Activated CD4-positive, alpha-beta T cell treated with anti-CD3 and anti-CD28 coated beads, Interleukin-2, amount 10 ng/mL, durations not matched to agents 24 days and 14 days (primary cell): ENCODE measurements at regions not wholly inside any gene's neighbourhood (a gene's known extent, or its start where the extent isn't known, plus 50 kb on each side); places are given as distances from the start of the nearest gene placed in this dataset.
"Not testable (repeated sequence)": the region's sequence is repeated elsewhere in the genome, so short reads cannot be mapped to it uniquely, and the experiment has no call there.

Experiments
- DNase-seq: peaks from one replicate; pipeline ENCODE4 v3.0.0; 2022
- H3K27ac Mint-ChIP-seq: one replicate; pipeline ENCODE4 v1.8.0; 2022; ENCODE audit warnings: mild to moderate bottlenecking, mixed read lengths
- H3K27me3 Mint-ChIP-seq: one replicate; pipeline ENCODE4 v1.8.0; 2022; ENCODE audit warnings: mixed read lengths
- H3K36me3 Mint-ChIP-seq: one replicate; pipeline ENCODE4 v1.8.0; 2022; ENCODE audit warnings: low read depth, mild to moderate bottlenecking, mixed read lengths
- H3K4me1 Mint-ChIP-seq: one replicate; pipeline ENCODE4 v1.8.0; 2021; ENCODE audit warnings: mixed read lengths
- H3K4me3 Mint-ChIP-seq: one replicate; pipeline ENCODE4 v1.8.0; 2022; ENCODE audit warnings: mild to moderate bottlenecking, moderate library complexity, mixed read lengths
- H3K9me3 Mint-ChIP-seq: one replicate; pipeline ENCODE4 v1.8.0; 2021; ENCODE audit warnings: mixed read lengths
- intact Hi-C: fragments of 100-400 bp; cut with micrococcal nuclease; formaldehyde crosslinking; loops from one replicate; pipeline ENCODE4 v1.15.1; 2023

GRCh38 chr13:81089371-81090157 lies 748.6 kb upstream of the SPRY2 start:
- H3K4me3 Mint-ChIP-seq: no peak overlapping the region
- H3K4me1 Mint-ChIP-seq: no peaks in the 10 kb centered on the region
- no peaks in the 10 kb centered on the region for H3K27me3 Mint-ChIP-seq
- H3K27ac Mint-ChIP-seq: no peak overlapping the region
- H3K9me3 Mint-ChIP-seq: no peaks in the 10 kb centered on the region
- H3K36me3 Mint-ChIP-seq: no peaks in the 10 kb centered on the region
- no peak for DNase-seq
- intact Hi-C loops: no loop called here

GRCh38 chr13:81080911-81081454 lies 740.1 kb upstream of the SPRY2 start:
- H3K9me3 Mint-ChIP-seq: no peaks in the 10 kb centered on the region
- intact Hi-C loops: no loop called here
- no peak overlapping the region for H3K4me3 Mint-ChIP-seq
- DNase-seq: no peak
- H3K4me1 Mint-ChIP-seq: no peaks in the 10 kb centered on the region
- no peak overlapping the region for H3K27ac Mint-ChIP-seq
- no peaks in the 10 kb centered on the region for H3K27me3 Mint-ChIP-seq
- H3K36me3 Mint-ChIP-seq: no peaks in the 10 kb centered on the region

GRCh38 chr13:81078048-81078447 lies 737.1 kb upstream of the SPRY2 start:
- H3K27me3 Mint-ChIP-seq: no peaks in the 10 kb centered on the region
- intact Hi-C loops: no loop called here
- H3K4me1 Mint-ChIP-seq: no peaks in the 10 kb centered on the region
- no peak overlapping the region for H3K4me3 Mint-ChIP-seq
- H3K36me3 Mint-ChIP-seq: no peaks in the 10 kb centered on the region
- DNase-seq: no peak
- no peaks in the 10 kb centered on the region for H3K9me3 Mint-ChIP-seq
- H3K27ac Mint-ChIP-seq: no peak overlapping the region

- DNase-seq, H3K4me3 Mint-ChIP-seq, H3K4me1 Mint-ChIP-seq, H3K27ac Mint-ChIP-seq, H3K36me3 Mint-ChIP-seq, H3K27me3 Mint-ChIP-seq, intact Hi-C loops, H3K9me3 Mint-ChIP-seq: not testable (repeated sequence)
These were observed 728.9 kb upstream of the SPRY2 start for GRCh38 chr13:81069822-81070221.

GRCh38 chr13:81058916-81059290 lies 718.0 kb upstream of the SPRY2 start:
- intact Hi-C loops: no loop called here
- Mint-ChIP-seq H3K27me3 (no peaks in the 10 kb centered on the region), H3K4me1 (no peaks in the 10 kb centered on the region), H3K27ac (no peak overlapping the region), H3K36me3 (no peaks in the 10 kb centered on the region), H3K4me3 (no peak overlapping the region), H3K9me3 (no peaks in the 10 kb centered on the region)
- DNase-seq: no peak

GRCh38 chr13:81058211-81058915 lies 717.4 kb upstream of the SPRY2 start:
- intact Hi-C loops: no loop called here
- no peak overlapping the region for H3K4me3 Mint-ChIP-seq
- no peak for DNase-seq
- no peaks in the 10 kb centered on the region for H3K27me3 Mint-ChIP-seq
- no peaks in the 10 kb centered on the region for H3K4me1 Mint-ChIP-seq
- H3K36me3 Mint-ChIP-seq: no peaks in the 10 kb centered on the region
- H3K9me3 Mint-ChIP-seq: no peaks in the 10 kb centered on the region
- H3K27ac Mint-ChIP-seq: no peak overlapping the region

GRCh38 chr13:81051873-81052272 lies 710.9 kb upstream of the SPRY2 start:
- Mint-ChIP-seq H3K4me1 (no peaks in the 10 kb centered on the region), H3K27ac (no peak overlapping the region), H3K36me3 (no peaks in the 10 kb centered on the region), H3K4me3 (no peak overlapping the region), H3K27me3 (no peaks in the 10 kb centered on the region), H3K9me3 (no peaks in the 10 kb centered on the region)
- DNase-seq: no peak
- intact Hi-C loops: no loop called here

- no peaks in the 10 kb centered on the region for H3K36me3 Mint-ChIP-seq
- H3K27ac Mint-ChIP-seq: no peak overlapping the region
- H3K4me3 Mint-ChIP-seq: no peak overlapping the region
- H3K27me3 Mint-ChIP-seq: no peaks in the 10 kb centered on the region
- no peaks in the 10 kb centered on the region for H3K9me3 Mint-ChIP-seq
- H3K4me1 Mint-ChIP-seq: no peaks in the 10 kb centered on the region
- intact Hi-C loops: no loop called here
- DNase-seq: no peak
These were observed 707.1 kb upstream of the SPRY2 start for GRCh38 chr13:81048026-81048461.

GRCh38 chr13:81041761-81042160 lies 700.8 kb upstream of the SPRY2 start:
- Mint-ChIP-seq H3K4me1 (no peaks in the 10 kb centered on the region), H3K9me3 (no peaks in the 10 kb centered on the region), H3K27me3 (no peaks in the 10 kb centered on the region), H3K4me3 (no peak overlapping the region), H3K36me3 (no peaks in the 10 kb centered on the region), H3K27ac (no peak overlapping the region)
- DNase-seq: no peak
- intact Hi-C loops: no loop called here

- Mint-ChIP-seq H3K4me3 (no peak overlapping the region), H3K27me3 (no peaks in the 10 kb centered on the region), H3K27ac (no peak overlapping the region), H3K4me1 (no peaks in the 10 kb centered on the region), H3K36me3 (no peaks in the 10 kb centered on the region), H3K9me3 (no peaks in the 10 kb centered on the region)
- DNase-seq: no peak
- intact Hi-C loops: no loop called here
These were observed 691.1 kb upstream of the SPRY2 start for GRCh38 chr13:81031996-81032395.

- Mint-ChIP-seq H3K36me3 (no peaks in the 10 kb centered on the region), H3K4me3 (no peak overlapping the region), H3K27me3 (no peaks in the 10 kb centered on the region), H3K27ac (no peak overlapping the region), H3K4me1 (no peaks in the 10 kb centered on the region), H3K9me3 (peaks cover 6% of the 10 kb centered on the region)
- no peak for DNase-seq
- intact Hi-C loops: no loop called here
These were observed 684.2 kb upstream of the SPRY2 start for GRCh38 chr13:81025091-81025490.

- H3K9me3 Mint-ChIP-seq: peaks cover 6% of the 10 kb centered on the region
- no peak overlapping the region for H3K4me3 Mint-ChIP-seq
- no peaks in the 10 kb centered on the region for H3K27me3 Mint-ChIP-seq
- H3K4me1 Mint-ChIP-seq: no peaks in the 10 kb centered on the region
- no peak for DNase-seq
- H3K27ac Mint-ChIP-seq: no peak overlapping the region
- H3K36me3 Mint-ChIP-seq: no peaks in the 10 kb centered on the region
- intact Hi-C loops: no loop called here
These were observed 680.4 kb upstream of the SPRY2 start for GRCh38 chr13:81021284-81021840.

- Mint-ChIP-seq H3K4me3 (no peak overlapping the region), H3K36me3 (no peaks in the 10 kb centered on the region), H3K4me1 (no peaks in the 10 kb centered on the region), H3K9me3 (peaks cover 6% of the 10 kb centered on the region), H3K27me3 (no peaks in the 10 kb centered on the region), H3K27ac (no peak overlapping the region)
- DNase-seq: no peak
- intact Hi-C loops: no loop called here
These were observed 679.1 kb upstream of the SPRY2 start for GRCh38 chr13:81020010-81020409.

- peaks cover 6% of the 10 kb centered on the region for H3K9me3 Mint-ChIP-seq
- no peaks in the 10 kb centered on the region for H3K36me3 Mint-ChIP-seq
- no peaks in the 10 kb centered on the region for H3K27me3 Mint-ChIP-seq
- intact Hi-C loops: no loop called here
- no peak overlapping the region for H3K4me3 Mint-ChIP-seq
- no peak for DNase-seq
- no peaks in the 10 kb centered on the region for H3K4me1 Mint-ChIP-seq
- no peak overlapping the region for H3K27ac Mint-ChIP-seq
These were observed 678.0 kb upstream of the SPRY2 start for GRCh38 chr13:81018936-81019335.
